NCI-H748 (cell line): ENCODE measurements at regions not wholly inside any gene's neighbourhood (a gene's known extent, or its start where the extent isn't known, plus 50 kb on each side); places are given as distances from the start of the nearest gene placed in this dataset.

ENCODE experiments used
- DNase-seq: peaks from one replicate; lab custom pipeline; 2025; ENCODE audit not compliant: unreplicated experiment; lab: John Stamatoyannopoulos, UW

- no peak for DNase-seq
Observed at GRCh38 chr4:136862653-136863052, 669.6 kb downstream of the PCDH18 start.

- DNase-seq = no peak
Observed at GRCh38 chr4:136861091-136861490, 671.2 kb downstream of the PCDH18 start.

GRCh38 chr4:136858903-136859302, 673.4 kb downstream of the PCDH18 start:
- DNase-seq = peak; percentile 21

DNA sequence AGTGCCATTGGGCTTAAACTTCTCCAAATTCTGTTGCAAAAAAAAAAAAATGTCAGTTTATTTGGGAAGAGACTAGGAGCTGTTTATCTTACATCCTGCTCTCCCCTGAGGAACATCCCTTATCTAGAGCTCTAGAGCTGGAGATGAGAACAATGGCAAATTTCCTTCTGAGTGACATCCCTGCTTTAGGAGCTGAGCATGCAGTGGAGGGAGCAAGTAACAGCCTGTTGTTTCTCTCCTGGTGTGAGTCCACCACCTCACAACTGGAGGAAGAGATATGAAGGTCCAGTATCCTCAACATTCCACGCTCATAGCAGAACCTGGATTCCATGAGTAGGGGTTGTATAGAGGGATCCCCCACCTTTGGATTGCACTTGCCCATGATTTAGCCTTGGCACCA, 676.4 kb downstream of the PCDH18 start:
- no peak for DNase-seq

DNA sequence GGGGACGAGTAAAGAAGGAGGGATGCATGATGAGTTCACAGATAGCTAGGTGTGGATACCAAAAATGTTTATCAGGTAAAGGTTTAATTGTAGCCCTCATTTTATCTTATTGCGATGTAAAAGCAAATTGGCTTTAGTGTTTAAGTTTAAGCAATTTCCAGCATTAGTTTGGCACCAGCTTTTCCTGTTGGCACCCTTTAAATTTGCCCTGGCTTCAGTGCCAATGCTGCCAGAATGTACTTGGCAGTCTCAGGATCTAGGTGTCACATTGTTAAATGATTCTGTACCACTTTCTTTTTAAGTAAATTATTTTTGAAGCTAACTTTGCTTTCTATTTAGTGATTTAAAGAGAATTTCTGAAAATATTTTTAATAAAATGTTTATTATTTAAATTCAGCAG, 681.8 kb downstream of the PCDH18 start:
- no peak for DNase-seq

GRCh38 chr4:136847881-136848621, 684.2 kb downstream of the PCDH18 start:
- no peak for DNase-seq

DNA sequence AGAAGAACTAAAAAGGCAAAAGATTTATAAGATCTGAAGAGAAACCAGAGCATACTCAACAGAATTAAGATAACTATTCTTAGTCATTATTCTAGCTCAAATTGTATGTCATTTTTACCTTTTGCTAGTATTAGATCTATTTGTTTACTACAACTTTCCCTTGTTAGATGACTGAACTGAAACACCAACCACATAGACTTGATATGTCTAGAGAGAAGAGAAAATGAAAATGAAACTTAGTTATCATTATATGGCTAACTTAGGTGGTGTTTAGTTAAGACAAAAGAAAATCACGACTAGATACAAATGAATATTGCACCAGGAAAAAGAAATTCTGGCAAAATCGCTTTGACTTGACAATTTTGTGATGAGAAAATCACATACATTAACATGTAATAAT, 690.8 kb downstream of the PCDH18 start:
- no peak for DNase-seq

- DNase-seq = no peak
Observed at GRCh38 chr4:136838607-136839006, 693.7 kb downstream of the PCDH18 start.

GRCh38 chr4:136831553-136831952, 700.7 kb downstream of the PCDH18 start:
- no peak for DNase-seq

DNA sequence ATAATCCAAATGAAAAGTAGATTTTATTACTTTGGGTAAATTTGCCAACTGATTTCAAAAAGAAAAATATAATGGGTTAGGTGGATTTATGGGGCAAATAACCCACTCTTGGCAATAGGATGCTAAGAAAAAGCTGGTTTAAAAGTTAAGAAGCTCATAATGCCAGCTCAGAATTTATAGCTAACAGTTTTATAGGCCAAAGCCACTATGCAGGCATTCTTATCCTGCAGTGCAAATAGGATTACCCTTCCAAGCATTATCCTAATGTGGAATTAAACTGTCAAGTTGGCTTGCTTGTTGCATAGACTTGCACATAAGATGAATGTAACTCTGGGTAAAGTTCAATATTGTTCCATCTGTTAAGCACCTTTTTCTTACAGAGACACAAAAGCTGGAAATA, 703.0 kb downstream of the PCDH18 start:
- no peak for DNase-seq

GRCh38 chr4:136823020-136823419, 709.3 kb downstream of the PCDH18 start:
- DNase-seq = no peak

DNA sequence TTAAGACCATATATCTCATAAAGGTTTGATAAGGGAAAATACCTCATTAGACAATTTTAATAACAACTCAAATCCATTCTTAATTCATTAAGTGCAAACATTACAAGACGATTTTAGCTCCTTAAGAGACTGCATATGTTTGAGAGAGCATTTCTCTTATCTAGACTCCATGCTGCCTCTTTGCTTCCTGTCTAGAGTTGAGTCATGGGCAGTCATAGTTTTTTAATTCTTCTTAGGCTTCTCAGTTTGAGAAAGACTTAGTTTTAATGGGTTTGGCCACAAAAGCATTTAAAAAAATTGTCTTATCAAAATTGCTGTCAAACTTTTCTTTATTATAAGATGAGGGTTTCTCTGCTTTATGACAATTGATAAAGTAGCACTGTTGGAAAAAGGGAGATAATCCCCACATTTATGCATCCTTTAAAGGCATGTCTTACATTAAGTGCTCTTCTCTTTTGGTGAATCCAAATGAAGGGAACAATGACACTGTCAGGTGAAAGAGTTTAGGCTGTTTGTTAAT, 713.4 kb downstream of the PCDH18 start:
- no peak for DNase-seq

GRCh38 chr4:136812100-136812880, 720.0 kb downstream of the PCDH18 start:
- DNase-seq = no peak

GRCh38 chr4:136811496-136812077, 720.7 kb downstream of the PCDH18 start:
- DNase-seq = no peak

DNA sequence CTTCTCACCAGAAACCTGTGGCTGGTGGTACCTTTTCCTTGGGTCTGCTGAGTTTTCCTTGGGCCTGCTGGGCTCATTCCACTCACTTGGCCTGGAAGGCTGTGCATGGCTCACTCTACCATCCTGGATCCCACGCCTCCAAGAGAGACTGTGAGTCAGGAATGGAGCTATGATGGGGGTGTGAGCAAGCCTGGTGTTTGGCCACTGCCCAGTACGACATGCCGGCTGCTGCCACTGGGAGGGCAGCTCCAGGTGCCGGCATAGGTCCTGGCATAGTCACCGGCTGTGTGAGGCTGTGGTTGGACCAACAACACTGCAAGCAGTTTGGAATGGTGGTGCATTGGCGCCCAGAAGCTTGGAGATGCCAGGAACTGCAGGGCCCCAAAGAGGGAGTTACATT, 721.7 kb downstream of the PCDH18 start:
- no peak for DNase-seq

GRCh38 chr4:136806844-136807243, 725.5 kb downstream of the PCDH18 start:
- DNase-seq = no peak

- no peak for DNase-seq
Observed at GRCh38 chr4:136805617-136806016, 726.7 kb downstream of the PCDH18 start.

DNA sequence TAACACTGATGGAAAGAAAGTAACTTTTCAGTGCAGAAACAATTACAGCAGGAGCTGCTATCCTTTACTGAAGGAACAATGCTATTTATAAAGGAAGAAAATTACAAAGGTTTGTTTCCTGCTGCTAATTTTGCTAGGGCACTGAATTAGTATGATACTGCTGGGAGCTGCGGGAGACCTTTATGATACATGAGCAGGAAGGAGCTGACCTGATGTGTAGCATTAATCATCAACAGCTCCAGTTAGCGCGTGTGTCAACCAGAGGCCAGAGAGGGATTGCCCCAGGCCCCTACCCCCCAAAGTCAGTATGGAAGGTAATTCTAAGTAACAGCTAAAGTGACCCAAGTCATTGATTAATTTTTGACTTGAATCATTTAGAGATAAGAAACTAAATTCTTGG, 728.9 kb downstream of the PCDH18 start:
- DNase-seq = no peak

GRCh38 chr4:136800248-136800647, 732.0 kb downstream of the PCDH18 start:
- DNase-seq = peak; percentile 90

DNA sequence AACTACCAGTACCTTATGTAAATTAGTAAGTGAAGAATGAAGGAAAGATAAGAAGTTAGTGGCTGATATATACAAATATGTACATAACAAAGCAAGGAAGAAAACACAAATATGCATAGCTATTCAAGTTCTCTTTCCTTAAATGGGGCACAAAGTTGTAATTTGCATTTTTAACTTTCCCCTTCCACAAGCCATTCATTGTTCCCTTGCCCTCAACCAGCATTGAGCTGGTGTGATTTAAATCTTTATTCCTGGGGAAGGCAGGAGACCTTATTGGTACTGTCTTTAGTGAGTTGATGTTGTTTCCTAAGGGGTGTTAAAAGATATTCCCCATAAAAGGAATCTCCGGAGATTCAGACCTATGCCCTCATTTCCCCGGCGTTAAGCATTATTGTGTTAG, 735.3 kb downstream of the PCDH18 start:
- DNase-seq = no peak

DNA sequence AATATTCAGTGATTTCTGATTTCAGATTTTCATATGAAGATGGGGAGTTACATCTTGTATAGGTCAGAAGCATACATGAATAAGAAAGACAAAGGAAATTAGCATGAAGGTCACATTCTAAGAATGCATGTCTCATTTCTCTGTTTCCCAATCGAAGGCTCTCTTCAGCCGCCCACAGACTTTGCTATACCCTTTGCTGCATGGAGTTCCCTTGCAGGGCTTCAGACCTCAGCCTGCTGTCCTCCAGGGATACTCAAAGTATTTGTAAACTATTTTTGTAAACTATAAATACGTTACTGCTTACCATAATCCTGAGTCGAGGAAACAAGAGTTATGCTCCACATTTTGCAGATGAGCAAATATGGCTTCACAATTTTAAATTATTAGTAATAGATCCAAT, 738.4 kb downstream of the PCDH18 start:
- DNase-seq = no peak

GRCh38 chr4:136784326-136784725, 748.0 kb downstream of the PCDH18 start:
- DNase-seq = no peak
